SK-N-SH treated with all-trans-retinoic acid at 6 μM for 48 hours (cell line): ENCODE measurements at regions not wholly inside any gene's neighbourhood (a gene's known extent, or its start where the extent isn't known, plus 50 kb on each side); places are given as distances from the start of the nearest gene placed in this dataset.

Experiments used
- ATAC-seq: fragments of 200-7000 bp; cut with Tn5 transposase; 3 replicates; pipeline ENCODE4 v1.9.1; 2020; ENCODE audit warnings: mild to moderate bottlenecking, moderate library complexity
- ARNTL ChIP-seq: fragments of 450-650 bp; formaldehyde crosslinking; IDR thresholded peaks from 2 replicates; pipeline ENCODE4 v1.5.0; 2020; ENCODE audit warnings: low read depth, mild to moderate bottlenecking, moderate library complexity, borderline replicate concordance
- BACH2 ChIP-seq: fragments of 250-450 bp; sonication (Bioruptor Pico); IDR thresholded peaks from 2 replicates; pipeline ENCODE4 v1.9.0; 2021; ENCODE audit warnings: mild to moderate bottlenecking, borderline replicate concordance
- CREB5 ChIP-seq: fragments of 250-450 bp; sonication (Bioruptor Pico); IDR thresholded peaks from 2 replicates; pipeline ENCODE4 v1.5.1; 2020; ENCODE audit warnings: low read depth, mild to moderate bottlenecking, moderate library complexity
- CSDC2 ChIP-seq: fragments of 250-450 bp; sonication (Bioruptor Pico); IDR thresholded peaks from 2 replicates; pipeline ENCODE4 v1.5.0; 2020; ENCODE audit warnings: mild to moderate bottlenecking, moderate library complexity
- ESRRG ChIP-seq: fragments of 250-450 bp; sonication (Bioruptor Pico); IDR thresholded peaks from 2 replicates; pipeline ENCODE4 v1.6.1; 2021; ENCODE audit warnings: mild to moderate bottlenecking
- GLIS3 ChIP-seq: fragments of 250-450 bp; sonication (Bioruptor Pico); IDR thresholded peaks from 2 replicates; pipeline ENCODE4 v1.5.0; 2020; ENCODE audit warnings: mild to moderate bottlenecking, moderate library complexity
- ISL1 ChIP-seq: fragments of 250-450 bp; sonication (Bioruptor Pico); IDR thresholded peaks from 2 replicates; pipeline ENCODE4 v2.1.2; 2022; ENCODE audit warnings: mild to moderate bottlenecking, moderate library complexity
- OSR1 ChIP-seq: fragments of 250-450 bp; sonication (Bioruptor Pico); IDR thresholded peaks from 2 replicates; pipeline ENCODE4 v1.8.0; 2022; ENCODE audit warnings: moderate library complexity, mild to moderate bottlenecking, inconsistent platforms
- POU6F1 ChIP-seq: fragments of 250-450 bp; sonication (Bioruptor Pico); IDR thresholded peaks from 2 replicates; pipeline ENCODE4 v1.8.0; 2021; ENCODE audit warnings: low read depth, mild to moderate bottlenecking, moderate library complexity, borderline replicate concordance
- PPARA ChIP-seq: fragments of 250-450 bp; sonication (Bioruptor Pico); IDR thresholded peaks from 2 replicates; pipeline ENCODE4 v1.5.0; 2020; ENCODE audit warnings: mild to moderate bottlenecking, borderline replicate concordance
- RARB ChIP-seq: fragments of 250-450 bp; sonication (Bioruptor Pico); IDR thresholded peaks from 2 replicates; pipeline ENCODE4 v1.8.0; 2021; ENCODE audit warnings: mild to moderate bottlenecking, moderate library complexity
- SNAI2 ChIP-seq: fragments of 250-450 bp; sonication (Bioruptor Pico); IDR thresholded peaks from 2 replicates; pipeline ENCODE4 v1.5.0; 2020; ENCODE audit warnings: mild to moderate bottlenecking, moderate library complexity
- TOX ChIP-seq: fragments of 250-450 bp; sonication (Bioruptor Pico); IDR thresholded peaks from 2 replicates; pipeline ENCODE4 v1.8.0; 2021; ENCODE audit warnings: mild to moderate bottlenecking, moderate library complexity, borderline replicate concordance
- TSHZ2 ChIP-seq: fragments of 250-450 bp; sonication (Bioruptor Pico); IDR thresholded peaks from 2 replicates; pipeline ENCODE4 v1.5.0; 2020; ENCODE audit warnings: mild to moderate bottlenecking, moderate library complexity
- ZC3H10 ChIP-seq: fragments of 250-450 bp; sonication (Bioruptor Pico); IDR thresholded peaks from 2 replicates; pipeline ENCODE4 v1.5.1; 2021; ENCODE audit warnings: mild to moderate bottlenecking, moderate library complexity
- ZFP30 ChIP-seq: fragments of 450-650 bp; formaldehyde crosslinking; IDR thresholded peaks from 2 replicates; pipeline ENCODE4 v1.5.0; 2022; ENCODE audit warnings: mild to moderate bottlenecking, moderate library complexity
- ZNF565 ChIP-seq: fragments of 450-650 bp; formaldehyde crosslinking; conservative IDR thresholded peaks from 2 replicates; pipeline ENCODE4 v1.5.0; 2020; ENCODE audit warnings: low read depth, mild to moderate bottlenecking, moderate library complexity
- ZNF70 ChIP-seq: fragments of 450-650 bp; formaldehyde crosslinking; IDR thresholded peaks from 2 replicates; pipeline ENCODE4 v1.5.0; 2020; ENCODE audit warnings: mild to moderate bottlenecking, moderate library complexity
- ZNF8 ChIP-seq: fragments of 450-650 bp; formaldehyde crosslinking; IDR thresholded peaks from 2 replicates; pipeline ENCODE4 v1.5.0; 2020; ENCODE audit warnings: mild to moderate bottlenecking, moderate library complexity
- TF ChIP-seq, protein P1 (sequence below): fragments of 250-450 bp; sonication (Bioruptor Pico); IDR thresholded peaks from 2 replicates; pipeline ENCODE4 v1.5.1; 2021; ENCODE audit warnings: mild to moderate bottlenecking, moderate library complexity
- TF ChIP-seq, protein P2 (sequence below): fragments of 250-450 bp; sonication (Bioruptor Pico); IDR thresholded peaks from 2 replicates; pipeline ENCODE4 v1.8.0; 2020; ENCODE audit warnings: mild to moderate bottlenecking, moderate library complexity, borderline replicate concordance

DNA sequence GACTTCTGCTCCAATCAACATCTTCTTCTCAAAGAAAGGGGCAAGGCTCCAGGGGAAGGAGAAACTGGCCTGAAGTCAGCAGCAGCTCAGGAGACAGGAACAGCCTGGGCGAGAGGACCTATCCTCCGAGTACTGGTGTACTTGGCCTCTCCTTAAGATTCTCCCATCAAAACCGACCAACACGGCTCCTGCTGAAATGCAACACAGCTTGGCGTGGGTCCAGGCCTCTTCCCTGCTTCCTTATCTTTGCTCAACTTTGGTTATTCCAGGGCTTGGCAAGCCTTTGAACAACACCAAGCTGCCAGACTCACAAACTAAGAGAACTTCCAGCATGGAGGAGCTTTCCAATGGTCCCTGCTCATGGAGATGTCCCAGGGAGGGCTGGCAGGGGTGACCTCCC, 377.4 kb downstream of the BCL11B start (continued):
- TF ChIP-seq CSDC2 (CRISPR knock-in tag): no peak
- TF ChIP-seq OSR1 (CRISPR knock-in tag): no peak
- TF ChIP-seq RARB (CRISPR knock-in tag): no peak
- no peak for TF ChIP-seq PPARA
- TF ChIP-seq GLIS3: no peak
- no peak for TF ChIP-seq SNAI2 (CRISPR knock-in tag)
- TF ChIP-seq ZNF8 (CRISPR knock-in tag): no peak

DNA sequence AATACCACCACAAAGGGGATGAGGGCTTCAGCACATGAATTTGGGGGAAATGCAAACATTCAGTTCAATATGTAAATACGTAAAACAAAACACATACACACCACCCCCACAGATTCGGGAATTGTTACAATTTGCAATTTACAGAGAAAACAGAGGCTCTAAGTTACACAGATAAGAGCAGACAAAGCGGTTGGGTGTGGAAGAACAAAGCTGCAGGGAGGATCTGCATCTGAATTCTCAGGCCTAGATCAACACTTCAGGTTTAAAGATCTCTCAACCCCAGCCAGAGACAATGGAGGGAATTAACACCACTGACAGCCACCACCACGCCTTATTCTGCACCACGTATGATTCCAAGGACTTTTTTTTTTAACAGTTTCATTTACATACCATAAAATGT, 375.5 kb downstream of the BCL11B start:
- TF ChIP-seq OSR1 (CRISPR knock-in tag) (no peak), TOX (CRISPR knock-in tag) (no peak), POU6F1 (no peak), ZNF8 (CRISPR knock-in tag) (no peak)
- TF ChIP-seq, protein P1, sequence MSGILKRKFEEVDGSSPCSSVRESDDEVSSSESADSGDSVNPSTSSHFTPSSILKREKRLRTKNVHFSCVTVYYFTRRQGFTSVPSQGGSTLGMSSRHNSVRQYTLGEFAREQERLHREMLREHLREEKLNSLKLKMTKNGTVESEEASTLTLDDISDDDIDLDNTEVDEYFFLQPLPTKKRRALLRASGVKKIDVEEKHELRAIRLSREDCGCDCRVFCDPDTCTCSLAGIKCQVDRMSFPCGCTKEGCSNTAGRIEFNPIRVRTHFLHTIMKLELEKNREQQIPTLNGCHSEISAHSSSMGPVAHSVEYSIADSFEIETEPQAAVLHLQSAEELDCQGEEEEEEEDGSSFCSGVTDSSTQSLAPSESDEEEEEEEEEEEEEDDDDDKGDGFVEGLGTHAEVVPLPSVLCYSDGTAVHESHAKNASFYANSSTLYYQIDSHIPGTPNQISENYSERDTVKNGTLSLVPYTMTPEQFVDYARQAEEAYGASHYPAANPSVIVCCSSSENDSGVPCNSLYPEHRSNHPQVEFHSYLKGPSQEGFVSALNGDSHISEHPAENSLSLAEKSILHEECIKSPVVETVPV (CRISPR knock-in tag): no peak
- ATAC-seq: no peak

DNA sequence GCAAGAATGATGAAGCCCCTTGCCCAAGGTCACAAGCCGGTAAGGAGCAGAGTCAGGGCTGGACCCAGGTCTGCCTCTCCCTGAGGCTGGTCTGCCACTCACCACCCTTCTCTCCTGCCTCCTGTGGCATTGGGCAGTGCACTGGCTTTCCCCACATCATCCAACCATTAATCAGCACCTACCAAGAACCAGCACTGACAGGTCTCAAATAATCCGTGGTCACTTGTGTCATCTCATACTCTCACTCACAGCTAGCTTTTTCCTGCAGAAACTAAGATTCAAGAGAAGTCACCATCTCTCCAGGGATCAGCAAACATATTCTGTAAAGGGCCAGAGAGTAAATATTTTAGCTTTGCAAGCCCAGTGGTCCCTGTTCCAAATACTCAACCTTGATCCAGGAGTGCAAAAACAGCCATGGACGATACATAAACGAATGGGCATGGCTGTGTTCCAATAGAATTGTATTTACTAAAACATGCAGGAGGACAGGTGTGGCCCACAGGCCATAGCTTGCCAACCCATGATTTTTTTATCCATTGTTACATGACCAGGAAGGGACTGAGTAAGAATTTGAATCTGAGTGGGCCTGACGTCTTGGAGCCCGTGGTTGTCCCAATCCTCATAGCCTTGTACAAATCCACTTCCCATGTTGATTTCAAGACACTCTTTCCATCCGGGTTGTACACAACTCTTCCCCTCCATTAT, 374.2 kb downstream of the BCL11B start:
- TF ChIP-seq ISL1: no peak
- no peak for TF ChIP-seq CREB5 (CRISPR knock-in tag)
- TF ChIP-seq ZNF8 (CRISPR knock-in tag): no peak
- no peak for TF ChIP-seq ESRRG (CRISPR knock-in tag)
- no peak for TF ChIP-seq ARNTL (CRISPR knock-in tag)
- no peak for TF ChIP-seq PPARA
- no peak for TF ChIP-seq TOX (CRISPR knock-in tag)
- TF ChIP-seq, protein P1 (CRISPR knock-in tag): no peak
- TF ChIP-seq BACH2 (CRISPR knock-in tag): no peak
- no peak for TF ChIP-seq POU6F1
- no peak for TF ChIP-seq ZFP30
- TF ChIP-seq RARB (CRISPR knock-in tag): no peak
- no peak for TF ChIP-seq ZNF70 (CRISPR knock-in tag)
- no peak for TF ChIP-seq SNAI2 (CRISPR knock-in tag)
- ATAC-seq: no peak

DNA sequence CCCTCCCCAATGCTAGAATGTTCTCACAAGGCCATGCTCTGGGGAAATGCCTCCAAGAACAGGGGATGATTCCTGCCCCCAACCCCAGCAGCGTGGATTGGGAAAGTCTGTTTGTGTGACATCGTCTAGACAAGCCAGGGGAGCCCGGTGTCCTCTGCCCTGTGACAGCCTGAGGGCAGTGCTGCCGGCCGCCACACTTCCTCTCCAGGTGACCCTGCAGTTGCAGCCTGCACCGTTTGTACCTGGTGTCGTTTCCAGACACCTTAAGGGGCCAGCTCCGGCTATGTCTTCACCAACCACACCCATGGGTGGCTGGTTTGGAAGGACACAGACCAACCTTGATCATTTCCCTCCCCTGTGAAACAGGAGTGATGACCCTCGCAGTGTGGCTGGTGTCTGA, 372.6 kb downstream of the BCL11B start:
- ATAC-seq: no peak
- TF ChIP-seq CREB5 (CRISPR knock-in tag) (no peak), TOX (CRISPR knock-in tag) (no peak), BACH2 (CRISPR knock-in tag) (no peak), ZNF8 (CRISPR knock-in tag) (no peak), ZFP30 (no peak), OSR1 (CRISPR knock-in tag) (no peak), ZC3H10 (no peak), ZNF565 (CRISPR knock-in tag) (no peak), ARNTL (CRISPR knock-in tag) (no peak), TSHZ2 (CRISPR knock-in tag) (no peak)
- TF ChIP-seq, protein P2, sequence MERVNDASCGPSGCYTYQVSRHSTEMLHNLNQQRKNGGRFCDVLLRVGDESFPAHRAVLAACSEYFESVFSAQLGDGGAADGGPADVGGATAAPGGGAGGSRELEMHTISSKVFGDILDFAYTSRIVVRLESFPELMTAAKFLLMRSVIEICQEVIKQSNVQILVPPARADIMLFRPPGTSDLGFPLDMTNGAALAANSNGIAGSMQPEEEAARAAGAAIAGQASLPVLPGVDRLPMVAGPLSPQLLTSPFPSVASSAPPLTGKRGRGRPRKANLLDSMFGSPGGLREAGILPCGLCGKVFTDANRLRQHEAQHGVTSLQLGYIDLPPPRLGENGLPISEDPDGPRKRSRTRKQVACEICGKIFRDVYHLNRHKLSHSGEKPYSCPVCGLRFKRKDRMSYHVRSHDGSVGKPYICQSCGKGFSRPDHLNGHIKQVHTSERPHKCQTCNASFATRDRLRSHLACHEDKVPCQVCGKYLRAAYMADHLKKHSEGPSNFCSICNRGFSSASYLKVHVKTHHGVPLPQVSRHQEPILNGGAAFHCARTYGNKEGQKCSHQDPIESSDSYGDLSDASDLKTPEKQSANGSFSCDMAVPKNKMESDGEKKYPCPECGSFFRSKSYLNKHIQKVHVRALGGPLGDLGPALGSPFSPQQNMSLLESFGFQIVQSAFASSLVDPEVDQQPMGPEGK (CRISPR knock-in tag): no peak
